AG09319 (cell line): ENCODE measurements at regions not wholly inside any gene's neighbourhood (a gene's known extent, or its start where the extent isn't known, plus 50 kb on each side); places are given as distances from the start of the nearest gene placed in this dataset.

Source experiments
- DNase-seq: peaks from one replicate; pipeline ENCODE4 v3.0.0-alpha.2; 2010; ENCODE audit warnings: low read depth; ENCODE audit errors: extremely low read depth
- CTCF ChIP-seq: IDR thresholded peaks from 2 replicates; pipeline ENCODE4 v1.5.1; 2011; ENCODE audit warnings: low read depth, mild to moderate bottlenecking, inconsistent platforms, low read length, moderate library complexity

GRCh38 chr11:71302534-71302909, 50.1 kb upstream of the SHANK2 start:
- DNase-seq, result no peak
- TF ChIP-seq CTCF, result no peak
